ENCODE measurements at regions not wholly inside any gene's neighbourhood (a gene's known extent, or its start where the extent isn't known, plus 50 kb on each side); places are given as distances from the start of the nearest gene placed in this dataset.

GRCh38 chr20:54714817-54715216 lies 239.4 kb downstream of the DOK5 start:
- no CpG with 5 or more reads among the region's 3 CpGs for WGBS (ENCODE audit: insufficient coverage)
- Histone ChIP-seq H3K4me2 (replicated peaks; ENCODE audit: low read depth, low read length, poor library complexity, severe bottlenecking) (no peak overlapping the region), H2AFZ (ENCODE audit: insufficient read depth, low read depth, low read length, poor library complexity, severe bottlenecking) (no peak overlapping the region), H3K9me3 (ENCODE audit: control extremely low read depth in 1 of 3, control insufficient read depth in 2 of 3, insufficient read depth in 1 of 3, low read length in 2 of 3) (no peaks in the 10 kb centered on the region), H4K20me1 (ENCODE audit: control insufficient read depth, insufficient read depth, low read length, poor library complexity, severe bottlenecking) (no peaks in the 10 kb centered on the region), H3K9ac (ENCODE audit: low read length) (no peak overlapping the region), H3K27ac (ENCODE audit: low read length in 2 of 2) (no peak overlapping the region), H3K4me3 (ENCODE audit: control extremely low read depth in 1 of 5, extremely low read depth in 1 of 5, insufficient read depth in 1 of 5, low read depth in 2 of 5, low read length in 4 of 5) (no peak overlapping the region), H3K27me3 (replicated peaks in 1 of 4; ENCODE audit: control extremely low read depth in 1 of 4, control insufficient read depth in 3 of 4, insufficient read depth in 4 of 4, low read length in 3 of 4) (peaks cover 0 to 3% (median 0%) of the 10 kb centered on the region in 4 experiments), H3K36me3 (replicated peaks in 1 of 2; ENCODE audit: control extremely low read depth in 1 of 2, control insufficient read depth in 1 of 2, extremely low read depth in 1 of 2, insufficient read depth in 2 of 2, low read length in 1 of 2) (no peaks in the 10 kb centered on the region), H3K79me2 (ENCODE audit: control insufficient read depth, insufficient read depth, low read length) (no peaks in the 10 kb centered on the region), H3K4me1 (ENCODE audit: control insufficient read depth in 2 of 2, insufficient read depth in 2 of 2, low read length in 2 of 2) (no peaks in the 10 kb centered on the region)
- H3K27me3 Mint-ChIP-seq = no peaks in the 10 kb centered on the region
- ATAC-seq (ENCODE audit: low read depth) (no peak), DNase-seq (no peak)
- intact Hi-C loops (cut with micrococcal nuclease) = no loop called here
- no peak overlapping the region for H3K4me3 Mint-ChIP-seq
- CTCF ChIA-PET = no interaction called here
- TF ChIP-seq, protein P1, sequence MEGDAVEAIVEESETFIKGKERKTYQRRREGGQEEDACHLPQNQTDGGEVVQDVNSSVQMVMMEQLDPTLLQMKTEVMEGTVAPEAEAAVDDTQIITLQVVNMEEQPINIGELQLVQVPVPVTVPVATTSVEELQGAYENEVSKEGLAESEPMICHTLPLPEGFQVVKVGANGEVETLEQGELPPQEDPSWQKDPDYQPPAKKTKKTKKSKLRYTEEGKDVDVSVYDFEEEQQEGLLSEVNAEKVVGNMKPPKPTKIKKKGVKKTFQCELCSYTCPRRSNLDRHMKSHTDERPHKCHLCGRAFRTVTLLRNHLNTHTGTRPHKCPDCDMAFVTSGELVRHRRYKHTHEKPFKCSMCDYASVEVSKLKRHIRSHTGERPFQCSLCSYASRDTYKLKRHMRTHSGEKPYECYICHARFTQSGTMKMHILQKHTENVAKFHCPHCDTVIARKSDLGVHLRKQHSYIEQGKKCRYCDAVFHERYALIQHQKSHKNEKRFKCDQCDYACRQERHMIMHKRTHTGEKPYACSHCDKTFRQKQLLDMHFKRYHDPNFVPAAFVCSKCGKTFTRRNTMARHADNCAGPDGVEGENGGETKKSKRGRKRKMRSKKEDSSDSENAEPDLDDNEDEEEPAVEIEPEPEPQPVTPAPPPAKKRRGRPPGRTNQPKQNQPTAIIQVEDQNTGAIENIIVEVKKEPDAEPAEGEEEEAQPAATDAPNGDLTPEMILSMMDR (IDR thresholded peaks at IDR 0.05) = no peak
- no peak for TF ChIP-seq EZH2 (IDR thresholded peaks at IDR 0.05; ENCODE audit: borderline replicate concordance, insufficient read depth, low read depth, low read length, poor library complexity, severe bottlenecking)
- POLR2A ChIA-PET = no interaction called here
- no peak overlapping the region for H3K27ac Mint-ChIP-seq
- no peaks in the 10 kb centered on the region for H3K4me1 Mint-ChIP-seq
- H3K9me3 Mint-ChIP-seq (ENCODE audit: insufficient read depth) = no peaks in the 10 kb centered on the region

- CTCF ChIA-PET = no interaction called here
- H3K4me1 Mint-ChIP-seq = no peaks in the 10 kb centered on the region
These were observed 238.3 kb downstream of the DOK5 start for GRCh38 chr20:54713727-54714126.

More at GRCh38 chr20:54713727-54714126, 238.3 kb downstream of the DOK5 start:
- no peaks in the 10 kb centered on the region for H3K9me3 Mint-ChIP-seq (ENCODE audit: insufficient read depth)
- Histone ChIP-seq H3K9ac (ENCODE audit: low read length) (no peak overlapping the region), H3K4me3 (ENCODE audit: control extremely low read depth in 1 of 5, extremely low read depth in 1 of 5, insufficient read depth in 1 of 5, low read depth in 2 of 5, low read length in 4 of 5) (no peak overlapping the region), H3K9me3 (ENCODE audit: control extremely low read depth in 1 of 3, control insufficient read depth in 2 of 3, insufficient read depth in 1 of 3, low read length in 2 of 3) (no peaks in the 10 kb centered on the region), H3K4me1 (ENCODE audit: control insufficient read depth in 2 of 2, insufficient read depth in 2 of 2, low read length in 2 of 2) (no peaks in the 10 kb centered on the region), H3K4me2 (replicated peaks; ENCODE audit: low read depth, low read length, poor library complexity, severe bottlenecking) (no peak overlapping the region), H3K79me2 (ENCODE audit: control insufficient read depth, insufficient read depth, low read length) (no peaks in the 10 kb centered on the region), H3K27ac (ENCODE audit: low read length in 2 of 2) (no peak overlapping the region), H2AFZ (ENCODE audit: insufficient read depth, low read depth, low read length, poor library complexity, severe bottlenecking) (no peak overlapping the region), H3K36me3 (replicated peaks in 1 of 2; ENCODE audit: control extremely low read depth in 1 of 2, control insufficient read depth in 1 of 2, extremely low read depth in 1 of 2, insufficient read depth in 2 of 2, low read length in 1 of 2) (no peaks in the 10 kb centered on the region), H4K20me1 (ENCODE audit: control insufficient read depth, insufficient read depth, low read length, poor library complexity, severe bottlenecking) (no peaks in the 10 kb centered on the region), H3K27me3 (replicated peaks in 1 of 4; ENCODE audit: control extremely low read depth in 1 of 4, control insufficient read depth in 3 of 4, insufficient read depth in 4 of 4, low read length in 3 of 4) (peaks cover 0 to 3% (median 0%) of the 10 kb centered on the region in 4 experiments)
- TF ChIP-seq, protein P1 (IDR thresholded peaks at IDR 0.05) = no peak
- no peak for TF ChIP-seq EZH2 (IDR thresholded peaks at IDR 0.05; ENCODE audit: borderline replicate concordance, insufficient read depth, low read depth, low read length, poor library complexity, severe bottlenecking)
- no peak overlapping the region for H3K4me3 Mint-ChIP-seq
- no peaks in the 10 kb centered on the region for H3K27me3 Mint-ChIP-seq
- 86% methylated on average over 1 of the region's 4 CpGs for WGBS (ENCODE audit: insufficient coverage)
- intact Hi-C loops (cut with micrococcal nuclease) = no loop called here
- no peak for DNase-seq
- no peak overlapping the region for H3K27ac Mint-ChIP-seq
- ATAC-seq (ENCODE audit: low read depth) = no peak
- POLR2A ChIA-PET = no interaction called here
